SU-DHL-6 (cell line): ENCODE measurements at regions not wholly inside any gene's neighbourhood (a gene's known extent, or its start where the extent isn't known, plus 50 kb on each side); places are given as distances from the start of the nearest gene placed in this dataset.

Source experiments
- H2AFZ ChIP-seq: fragments of 200-600 bp; sonication (generic); 2 replicates; pipeline ENCODE4 v1.6.1; 2014; ENCODE audit warnings: low read depth, mild to moderate bottlenecking, moderate library complexity, mixed read lengths, antibody characterized with exemption, low read length; ENCODE audit not compliant: severe bottlenecking
- H3F3A ChIP-seq: fragments of 200-600 bp; shearing (Covaris generic); 2 replicates; pipeline ENCODE4 v1.6.0; 2016; ENCODE audit warnings: antibody characterized with exemption, mild to moderate bottlenecking; ENCODE audit not compliant: insufficient read depth
- H3K27ac ChIP-seq: fragments of 200-600 bp; sonication (generic); 2 replicates; pipeline ENCODE4 v1.5.1; 2016; ENCODE audit warnings: low read depth, mild to moderate bottlenecking, low read length, moderate library complexity, mixed read lengths
- H3K27me3 ChIP-seq: fragments of 200-600 bp; sonication (generic), shearing (Covaris generic); 2 replicates; pipeline ENCODE4 v1.6.0; 2014; ENCODE audit warnings: mild to moderate bottlenecking, low read length
- H3K36me3 ChIP-seq: fragments of 200-600 bp; sonication (generic); 2 replicates; pipeline ENCODE4 v1.6.1; 2014; ENCODE audit warnings: mild to moderate bottlenecking, low read length, mixed read lengths
- H3K4me2 ChIP-seq: fragments of 300-600, 200-600 bp; shearing (Covaris generic), sonication (generic); 2 replicates; pipeline ENCODE4 v1.6.0; 2014; ENCODE audit warnings: low read length, low read depth, mild to moderate bottlenecking; ENCODE audit not compliant: poor library complexity, severe bottlenecking
- H3K4me3 ChIP-seq: fragments of 200-600 bp; sonication (generic); 2 replicates; pipeline ENCODE4 v1.5.1; 2014; ENCODE audit warnings: antibody characterized with exemption, low read length, mild to moderate bottlenecking, mixed read lengths; ENCODE audit not compliant: insufficient read depth, poor library complexity, severe bottlenecking
- H3K79me2 ChIP-seq: fragments of 200-600 bp; sonication (generic); 2 replicates; pipeline ENCODE4 v1.6.1; 2014; ENCODE audit warnings: mild to moderate bottlenecking, low read length, moderate library complexity; ENCODE audit not compliant: insufficient read depth
- H3K9ac ChIP-seq: fragments of 200-600 bp; sonication (generic); 2 replicates; pipeline ENCODE4 v1.7.0; 2014; ENCODE audit warnings: mild to moderate bottlenecking, low read length
- H3K9me2 ChIP-seq: fragments of 200-600 bp; sonication (generic); replicated peaks from 2 replicates; pipeline ENCODE4 v1.6.1; 2014; ENCODE audit warnings: low read length; ENCODE audit not compliant: insufficient read depth
- H3K9me3 ChIP-seq: fragments of 200-600 bp; sonication (generic); 2 replicates; pipeline ENCODE4 v1.6.1; 2014; ENCODE audit warnings: low read length, mixed read lengths; ENCODE audit not compliant: insufficient read depth
- H4K20me1 ChIP-seq: fragments of 200-600 bp; sonication (generic); 2 replicates; pipeline ENCODE4 v1.6.1; 2014; ENCODE audit warnings: low read depth, mild to moderate bottlenecking, antibody characterized with exemption, low read length, moderate library complexity, mixed read lengths
- CTCF ChIP-seq: fragments of 200-600 bp; sonication (generic); IDR thresholded peaks from one replicate; pipeline ENCODE4 v1.5.1; 2017; ENCODE audit warnings: antibody characterized with exemption, mild to moderate bottlenecking, low read length, moderate library complexity; ENCODE audit not compliant: insufficient read depth, poor library complexity, severe bottlenecking
- EZH2phosphoT487 ChIP-seq: fragments of 200-600 bp; sonication (generic), shearing (Covaris generic); conservative IDR thresholded peaks from 2 replicates; pipeline ENCODE4 v1.6.1; 2018; ENCODE audit warnings: mild to moderate bottlenecking, antibody characterized with exemption, low read length, moderate library complexity, mixed read lengths

- Histone ChIP-seq H3K9me3 (no peaks in the 10 kb centered on the region), H3K36me3 (no peaks in the 10 kb centered on the region), H3K27me3 (no peaks in the 10 kb centered on the region), H3K27ac (no peak overlapping the region), H3F3A (0 out of 2 replicates have a peak, but pooled peaks cover 5% of the 10 kb centered on the region), H2AFZ (no peak overlapping the region), H3K79me2 (no peaks in the 10 kb centered on the region), H3K4me2 (no peak overlapping the region), H3K9me2 (no peaks in the 10 kb centered on the region), H3K9ac (no peak overlapping the region), H3K4me3 (no peak overlapping the region), H4K20me1 (no peaks in the 10 kb centered on the region)
- TF ChIP-seq CTCF, result no peak
Measured at GRCh38 chr1:101121504-101121903, 95.9 kb upstream of the DPH5 start.

- H3K9me2 ChIP-seq, result no peaks in the 10 kb centered on the region
- TF ChIP-seq EZH2phosphoT487 (no peak), CTCF (no peak)
- no peaks in the 10 kb centered on the region for H3K27me3 ChIP-seq
- 0 out of 2 replicates have a peak, but pooled peaks cover 5% of the 10 kb centered on the region for H3F3A ChIP-seq
- H3K9me3 ChIP-seq, result no peaks in the 10 kb centered on the region
- no peaks in the 10 kb centered on the region for H3K36me3 ChIP-seq
- no peak overlapping the region for H3K4me3 ChIP-seq
- no peak overlapping the region for H3K27ac ChIP-seq
- H3K4me2 ChIP-seq, result no peak overlapping the region
- H3K9ac ChIP-seq, result no peak overlapping the region
- no peak overlapping the region for H2AFZ ChIP-seq
- H4K20me1 ChIP-seq, result no peaks in the 10 kb centered on the region
- H3K79me2 ChIP-seq, result no peaks in the 10 kb centered on the region
Measured at GRCh38 chr1:101120868-101121267, 95.3 kb upstream of the DPH5 start.

GRCh38 chr1:101119289-101119688, 93.7 kb upstream of the DPH5 start:
- H3K79me2 ChIP-seq, result no peaks in the 10 kb centered on the region
- H3K4me3 ChIP-seq, result no peak overlapping the region
- H3K9me3 ChIP-seq, result no peaks in the 10 kb centered on the region
- TF ChIP-seq CTCF (no peak), EZH2phosphoT487 (no peak)
- H3K9me2 ChIP-seq, result no peaks in the 10 kb centered on the region
- H3F3A ChIP-seq, result 0 out of 2 replicates have a peak, but pooled peaks cover 5% of the 10 kb centered on the region
- H3K36me3 ChIP-seq, result no peaks in the 10 kb centered on the region
- H3K4me2 ChIP-seq, result no peak overlapping the region
- no peaks in the 10 kb centered on the region for H4K20me1 ChIP-seq
- H2AFZ ChIP-seq, result no peak overlapping the region
- H3K9ac ChIP-seq, result no peak overlapping the region
- no peaks in the 10 kb centered on the region for H3K27me3 ChIP-seq
- no peak overlapping the region for H3K27ac ChIP-seq
